Prostate gland (tissue), 2 donors: ENCODE measurements at regions not wholly inside any gene's neighbourhood (a gene's known extent, or its start where the extent isn't known, plus 50 kb on each side); places are given as distances from the start of the nearest gene placed in this dataset.
"Not testable (repeated sequence)": the region's sequence is repeated elsewhere in the genome, so short reads cannot be mapped to it uniquely, and the experiment has no call there.

ENCODE experiments used
- CTCF ChIP-seq, 4 experiments: fragments of 200-600 bp in 2 of 4; fragments of 450-650 bp in 2 of 4; sonication (generic) in 2 of 4; IDR thresholded peaks; 1 replicate in 3 of 4; 2 replicates in 1 of 4; pipeline ENCODE4 v1.5.1; 2016 to 2019; ENCODE audit warnings: antibody characterized with exemption in 4 of 4, mild to moderate bottlenecking in 2 of 4, moderate library complexity in 2 of 4
- POLR2A ChIP-seq: fragments of 450-650 bp; IDR thresholded peaks from one replicate; pipeline ENCODE4 v1.6.1; 2016; ENCODE audit warnings: antibody characterized with exemption, mild to moderate bottlenecking
- POLR2AphosphoS5 ChIP-seq: sonication (generic); formaldehyde crosslinking; IDR thresholded peaks from one replicate; pipeline ENCODE4 v1.6.1; 2017; ENCODE audit warnings: antibody characterized with exemption

- TF ChIP-seq CTCF (IDR thresholded peaks at IDR 0.05); POLR2AphosphoS5; POLR2A: not testable (repeated sequence)
Observed at GRCh38 chrX:82745725-82746124, 762.4 kb upstream of the POU3F4 start.
